ENCODE measurements at regions not wholly inside any gene's neighbourhood (a gene's known extent, or its start where the extent isn't known, plus 50 kb on each side); places are given as distances from the start of the nearest gene placed in this dataset.

- no peak for DNase-seq
Observed at GRCh38 chr5:2530609-2531008, 220.9 kb downstream of the IRX2 start.

DNA sequence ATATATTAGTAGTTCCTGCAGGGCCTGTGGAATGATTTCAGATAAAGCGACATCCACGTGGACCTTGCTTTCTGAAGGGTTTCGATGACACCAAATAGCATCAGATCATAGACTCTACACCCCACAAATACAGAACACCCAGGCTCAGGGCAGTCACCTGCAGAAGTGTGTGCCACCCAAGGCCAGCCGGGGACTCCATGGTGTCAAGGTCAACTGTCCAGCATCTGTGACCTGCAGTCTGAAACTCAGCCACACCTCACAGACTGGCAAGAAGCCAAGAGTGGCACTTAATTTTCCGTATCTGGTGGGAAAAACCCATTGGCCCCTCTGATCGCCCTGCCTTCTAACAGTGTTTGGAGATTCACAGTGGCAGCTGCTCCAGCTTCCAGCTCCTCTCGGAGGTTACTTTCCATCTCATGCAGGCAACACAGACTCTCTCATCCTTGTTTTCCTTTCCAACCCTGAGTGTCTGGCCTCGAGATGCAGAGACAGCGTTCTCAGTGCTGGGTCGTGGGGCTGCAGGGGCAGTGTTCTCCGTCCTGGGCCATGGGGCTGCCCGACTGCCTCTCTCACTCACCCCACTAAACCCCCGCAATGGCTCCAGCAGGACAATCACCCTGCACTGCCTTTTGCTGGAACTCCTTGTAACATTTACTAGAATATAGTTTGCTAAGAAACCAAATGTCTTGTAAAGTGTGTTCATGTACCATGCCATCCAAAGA is 221.9 kb downstream of the IRX2 start:
- no peak for DNase-seq

- no peak for DNase-seq
Observed at GRCh38 chr5:2525351-2525750, 226.1 kb downstream of the IRX2 start.

DNA sequence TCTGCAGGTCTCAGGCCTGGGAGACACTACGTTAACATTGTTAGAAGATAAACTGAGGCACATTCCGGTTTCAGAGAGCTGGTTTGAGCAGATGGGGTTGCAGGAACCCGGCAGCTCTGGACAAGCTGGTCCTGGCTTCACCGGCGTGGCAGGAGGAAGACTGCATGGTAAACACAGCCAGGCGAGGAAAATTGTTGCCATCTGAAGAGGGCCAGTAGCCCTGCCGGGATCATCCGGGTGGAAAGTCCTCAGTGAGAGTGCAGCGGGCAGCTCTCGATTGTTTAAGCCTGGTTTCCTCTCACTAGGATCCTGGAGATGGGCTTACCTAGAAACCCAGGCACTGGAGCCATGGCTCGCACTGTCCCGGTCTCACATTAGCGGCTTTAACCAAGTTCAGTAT is 226.9 kb downstream of the IRX2 start:
- no peak for DNase-seq

- DNase-seq: no peak
Observed at GRCh38 chr5:2523180-2523579, 228.3 kb downstream of the IRX2 start.

- DNase-seq: no peak
Observed at GRCh38 chr5:2522372-2522771, 229.1 kb downstream of the IRX2 start.

DNA sequence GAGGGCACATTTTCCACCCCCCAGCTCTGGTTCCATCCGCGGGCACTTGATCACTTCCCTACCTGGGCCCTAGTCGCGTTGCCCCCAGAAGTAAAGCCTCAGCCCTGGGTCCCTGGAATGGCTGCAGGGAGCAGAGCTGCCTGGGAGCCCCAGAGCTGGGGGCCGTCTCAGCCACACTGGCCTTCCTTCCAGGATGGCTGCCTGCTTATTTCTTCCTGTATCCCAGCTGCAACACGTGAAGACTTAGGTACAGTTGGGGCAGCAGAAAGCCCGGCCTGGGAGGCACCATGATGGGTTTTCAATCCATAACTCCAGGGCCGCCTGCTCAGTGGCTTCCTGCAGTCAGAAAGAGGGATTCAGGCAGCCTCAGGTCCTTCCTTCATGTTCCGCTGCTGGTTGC is 232.3 kb downstream of the IRX2 start:
- DNase-seq: no peak

GRCh38 chr5:2517451-2517850 is 234.0 kb downstream of the IRX2 start:
- no peak for DNase-seq

DNA sequence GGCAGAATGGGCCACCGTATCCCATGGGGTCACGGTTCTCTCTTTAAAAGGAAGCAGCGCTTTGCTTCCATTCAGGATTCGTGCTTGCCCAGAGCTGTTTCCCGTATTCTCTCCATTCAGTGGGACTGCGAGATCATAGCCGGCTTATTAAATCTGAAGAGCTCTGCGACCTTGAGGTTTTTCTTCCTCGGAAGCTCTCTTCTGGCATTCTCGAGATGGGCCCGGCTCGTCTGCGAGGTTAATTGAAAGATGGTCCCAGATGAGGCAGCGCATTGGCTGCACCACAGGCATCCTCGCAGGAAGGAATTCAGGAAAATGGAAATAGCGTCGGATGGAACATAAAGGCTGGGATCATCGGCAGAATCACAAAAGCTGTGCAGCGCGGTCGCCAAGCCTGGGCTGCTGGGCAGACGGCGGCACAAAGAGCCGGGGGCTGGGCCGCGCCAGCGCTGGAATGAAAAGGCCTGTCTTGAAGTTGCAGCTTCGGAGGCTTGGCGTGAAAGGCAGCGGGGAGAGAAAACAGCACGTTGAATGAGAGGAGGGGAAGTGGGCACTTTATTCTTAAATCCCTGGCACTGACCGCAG is 236.2 kb downstream of the IRX2 start:
- DNase-seq: no peak

GRCh38 chr5:2514484-2514883 is 237.0 kb downstream of the IRX2 start:
- no peak for DNase-seq

- DNase-seq: no peak
Observed at GRCh38 chr5:2511706-2512105, 239.8 kb downstream of the IRX2 start.

GRCh38 chr5:2511126-2511525 is 240.4 kb downstream of the IRX2 start:
- DNase-seq: no peak

DNA sequence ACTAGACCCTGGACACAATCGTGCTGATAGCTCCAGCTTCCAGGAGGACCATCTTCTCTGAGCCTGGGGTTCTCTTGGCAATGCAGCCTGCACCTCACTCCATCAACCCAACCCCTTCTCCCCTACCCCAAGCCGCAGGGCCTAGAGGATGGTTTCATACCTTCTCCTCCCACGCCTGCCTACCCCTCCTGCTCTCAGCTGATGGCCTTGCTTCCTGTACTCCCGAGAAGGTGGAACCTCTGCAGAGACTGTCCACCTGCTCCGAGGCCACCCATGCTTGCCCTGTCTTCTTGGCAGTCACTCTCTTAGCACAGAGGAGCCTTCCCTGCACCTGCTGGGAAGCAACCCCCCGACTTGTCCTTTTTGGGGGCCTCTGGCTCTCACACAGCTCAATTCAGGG is 241.9 kb downstream of the IRX2 start:
- no peak for DNase-seq

- no peak for DNase-seq
Observed at GRCh38 chr5:2508514-2508913, 243.0 kb downstream of the IRX2 start.

- DNase-seq: no peak
Observed at GRCh38 chr5:2507611-2508010, 243.9 kb downstream of the IRX2 start.

- DNase-seq: no peak
Observed at GRCh38 chr5:2506603-2507002, 244.9 kb downstream of the IRX2 start.

DNA sequence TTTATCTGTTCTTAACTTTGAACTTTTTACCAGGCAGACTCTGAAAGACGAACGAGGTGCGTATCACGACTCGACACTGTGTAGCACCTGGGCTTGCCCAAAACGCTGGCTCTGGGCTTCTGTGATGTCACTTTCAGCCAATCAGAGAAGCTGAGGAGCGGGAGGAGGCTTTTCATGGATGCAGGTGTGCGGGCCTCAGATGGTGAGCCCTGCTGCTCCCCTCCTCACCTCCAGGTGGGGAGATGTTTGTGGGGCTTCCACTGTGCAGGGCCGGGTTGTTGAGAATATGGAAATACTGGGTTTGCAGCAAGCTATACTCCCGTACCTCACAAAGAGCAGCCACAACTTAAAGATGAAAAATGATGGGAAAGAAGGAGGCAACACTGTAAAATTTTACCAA is 246.3 kb downstream of the IRX2 start:
- no peak for DNase-seq

GRCh38 chr5:2502970-2503594 is 248.4 kb downstream of the IRX2 start:
- DNase-seq: no peak

- no peak for DNase-seq
Observed at GRCh38 chr5:2499917-2500316, 251.6 kb downstream of the IRX2 start.

DNA sequence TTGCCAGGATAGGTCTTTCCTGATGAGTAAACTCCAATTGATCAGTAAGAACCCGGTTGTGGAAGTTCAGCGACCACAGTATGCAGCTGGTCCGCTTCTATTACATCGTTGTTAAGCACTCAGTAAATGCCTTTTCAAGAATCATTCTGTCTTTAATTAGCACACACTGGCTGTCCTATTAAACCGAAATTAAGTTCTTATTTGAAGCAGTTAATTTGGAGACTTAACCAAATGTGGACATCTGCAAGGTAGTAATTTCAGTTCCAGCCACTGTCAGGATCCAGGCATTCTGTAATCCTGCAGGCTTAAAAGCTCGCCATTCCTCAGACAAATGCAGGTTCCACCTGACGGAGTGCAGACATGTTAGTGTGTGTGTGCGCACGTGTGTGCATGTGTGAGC is 254.6 kb downstream of the IRX2 start:
- no peak for DNase-seq

DNA sequence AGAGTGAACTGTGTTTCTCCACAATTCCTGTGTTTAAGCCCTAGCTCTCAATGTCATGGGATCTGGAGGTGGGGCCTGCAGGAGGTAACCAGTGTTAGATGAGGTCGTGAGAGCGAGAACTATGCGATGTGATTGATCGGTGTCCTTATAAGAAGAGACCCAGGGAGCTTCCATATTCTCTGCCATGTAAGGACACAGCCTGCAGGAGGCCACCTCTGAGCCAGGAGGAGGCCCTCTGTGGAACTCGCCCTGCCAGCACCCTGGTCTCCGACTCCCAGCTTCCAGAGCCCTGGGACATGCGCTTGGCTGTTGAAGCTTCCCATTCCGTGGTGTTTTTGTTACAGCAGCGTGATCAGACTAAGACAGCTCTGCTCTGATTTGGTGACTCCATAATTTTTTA is 255.4 kb downstream of the IRX2 start:
- no peak for DNase-seq

DNA sequence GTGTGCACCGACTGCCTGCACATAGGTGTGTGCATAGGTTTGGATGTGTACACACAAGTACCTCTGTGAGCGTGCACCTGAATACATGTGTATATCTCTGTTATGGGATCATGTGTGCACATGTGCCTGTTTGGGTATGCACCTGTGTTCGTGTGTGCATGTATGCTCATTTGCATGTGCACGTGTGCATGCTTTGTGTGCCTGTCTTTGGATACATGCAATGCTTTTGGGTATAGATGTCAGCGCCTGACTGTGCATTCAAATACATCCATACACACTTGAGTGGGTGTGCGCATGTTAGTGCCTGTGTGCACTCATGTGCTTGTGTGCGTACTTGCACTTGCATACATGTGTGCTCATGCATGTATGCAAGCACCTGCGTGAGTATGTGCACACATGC is 258.1 kb downstream of the IRX2 start:
- no peak for DNase-seq

GRCh38 chr5:2492476-2492875 is 259.0 kb downstream of the IRX2 start:
- DNase-seq: no peak

GRCh38 chr5:2491846-2492245 is 259.6 kb downstream of the IRX2 start:
- DNase-seq: no peak

All from hindlimb muscle (tissue), 1 donor.